ENCODE measurements at regions not wholly inside any gene's neighbourhood (a gene's known extent, or its start where the extent isn't known, plus 50 kb on each side); places are given as distances from the start of the nearest gene placed in this dataset.

DNA sequence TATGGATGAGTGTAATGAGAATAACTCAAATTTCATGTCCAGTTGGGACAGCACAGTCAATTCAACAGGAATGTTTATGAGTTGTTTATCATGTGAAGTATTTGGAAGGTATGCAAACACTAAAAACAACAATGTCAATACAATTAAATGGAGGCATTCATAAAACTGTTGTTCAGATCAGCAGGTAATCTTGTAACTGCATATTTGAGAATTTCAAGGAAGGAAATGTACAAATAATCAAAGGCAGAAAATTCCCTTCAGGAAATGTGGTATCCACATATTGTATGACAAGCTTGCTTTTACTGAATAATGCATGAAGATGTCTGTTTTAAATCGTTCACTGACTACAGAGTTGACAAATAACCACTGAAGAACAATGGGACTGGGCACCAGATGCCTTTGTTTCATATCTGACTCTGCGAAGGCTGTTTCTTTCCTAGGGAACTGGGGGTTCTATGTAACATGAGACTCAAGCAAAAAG is 198.3 kb downstream of the LTN1 start:
- ATAC-seq (no peak), DNase-seq (ENCODE audit: low spot score) (no peak)
- Mint-ChIP-seq H3K4me3 (no peak overlapping the region), H3K27me3 (ENCODE audit: insufficient read depth, low read depth, poor library complexity) (no peaks in the 10 kb centered on the region), H3K4me1 (peaks cover 9% of the 10 kb centered on the region; the same call in 2 of the 3 replicates), H3K36me3 (ENCODE audit: low read depth) (no peaks in the 10 kb centered on the region), H3K9me3 (no peaks in the 10 kb centered on the region), H3K27ac (no peak overlapping the region)
- no peak overlapping the region for H2AFZ ChIP-seq
- H4K20me1 ChIP-seq (replicated peaks; ENCODE audit: insufficient read depth): no peaks in the 10 kb centered on the region
- H3K79me2 ChIP-seq (replicated peaks; ENCODE audit: insufficient read depth): no peaks in the 10 kb centered on the region
- no peak overlapping the region for H3K4me2 ChIP-seq
- no peaks in the 10 kb centered on the region for H3K36me3 ChIP-seq (ENCODE audit: insufficient read depth)
- TF ChIP-seq CREB1 (CRISPR knock-in tag; IDR thresholded peaks at IDR 0.05; ENCODE audit: low read depth): no peak
- no peak for TF ChIP-seq EZH2 (IDR thresholded peaks at IDR 0.05; ENCODE audit: low read depth, unreplicated experiment)
- TF ChIP-seq POLR2AphosphoS5 (IDR thresholded peaks at IDR 0.05; ENCODE audit: low read depth): no peak
- no peak for TF ChIP-seq ETS1 (IDR thresholded peaks at IDR 0.05)
- no peak for TF ChIP-seq ZNF462 (CRISPR knock-in tag; IDR thresholded peaks at IDR 0.05)
- TF ChIP-seq ZNF114 (CRISPR knock-in tag; IDR thresholded peaks at IDR 0.05): no peak
- no peak for TF ChIP-seq NANOG (IDR thresholded peaks at IDR 0.05; ENCODE audit: borderline replicate concordance)
- TF ChIP-seq ZNF331 (CRISPR knock-in tag; IDR thresholded peaks at IDR 0.05; ENCODE audit: low read depth): no peak
- TF ChIP-seq, protein P1, sequence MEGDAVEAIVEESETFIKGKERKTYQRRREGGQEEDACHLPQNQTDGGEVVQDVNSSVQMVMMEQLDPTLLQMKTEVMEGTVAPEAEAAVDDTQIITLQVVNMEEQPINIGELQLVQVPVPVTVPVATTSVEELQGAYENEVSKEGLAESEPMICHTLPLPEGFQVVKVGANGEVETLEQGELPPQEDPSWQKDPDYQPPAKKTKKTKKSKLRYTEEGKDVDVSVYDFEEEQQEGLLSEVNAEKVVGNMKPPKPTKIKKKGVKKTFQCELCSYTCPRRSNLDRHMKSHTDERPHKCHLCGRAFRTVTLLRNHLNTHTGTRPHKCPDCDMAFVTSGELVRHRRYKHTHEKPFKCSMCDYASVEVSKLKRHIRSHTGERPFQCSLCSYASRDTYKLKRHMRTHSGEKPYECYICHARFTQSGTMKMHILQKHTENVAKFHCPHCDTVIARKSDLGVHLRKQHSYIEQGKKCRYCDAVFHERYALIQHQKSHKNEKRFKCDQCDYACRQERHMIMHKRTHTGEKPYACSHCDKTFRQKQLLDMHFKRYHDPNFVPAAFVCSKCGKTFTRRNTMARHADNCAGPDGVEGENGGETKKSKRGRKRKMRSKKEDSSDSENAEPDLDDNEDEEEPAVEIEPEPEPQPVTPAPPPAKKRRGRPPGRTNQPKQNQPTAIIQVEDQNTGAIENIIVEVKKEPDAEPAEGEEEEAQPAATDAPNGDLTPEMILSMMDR (conservative IDR thresholded peaks at IDR 0.05; ENCODE audit: low read depth in 2 of 2): no peak
- TF ChIP-seq JUNB (IDR thresholded peaks at IDR 0.05; ENCODE audit: unreplicated experiment): no peak
- TF ChIP-seq REST (IDR thresholded peaks at IDR 0.05; ENCODE audit: unreplicated experiment): no peak
- no peak for TF ChIP-seq EZH2phosphoT487 (IDR thresholded peaks at IDR 0.05; ENCODE audit: unreplicated experiment)
- peaks cover 4% of the 10 kb centered on the region; the same call in 1 of the 2 replicates for H3K9me2 ChIP-seq (ENCODE audit: insufficient read depth)
- H3F3A ChIP-seq (replicated peaks; ENCODE audit: low read depth): no peaks in the 10 kb centered on the region
- no peaks in the 10 kb centered on the region for H3K27me3 ChIP-seq (ENCODE audit: insufficient read depth)
- H3K4me1 ChIP-seq (ENCODE audit: insufficient read depth): peaks cover 10% of the 10 kb centered on the region; the same call in 1 of the 2 replicates
- no peak overlapping the region for H3K4me3 ChIP-seq
- no peak overlapping the region for H3K27ac ChIP-seq (ENCODE audit: low read depth)

All from GM23338 (cell line).